IMR-90 (cell line): ENCODE measurements at regions not wholly inside any gene's neighbourhood (a gene's known extent, or its start where the extent isn't known, plus 50 kb on each side); places are given as distances from the start of the nearest gene placed in this dataset.

ENCODE experiments used
- ATAC-seq: fragments of 200-7000 bp; cut with Tn5 transposase; 2 replicates; pipeline ENCODE4 v1.9.1; 2020; ENCODE audit warnings: low read depth, mild to moderate bottlenecking, moderate library complexity
- BruUV-seq: library from RNA; stranded (reverse); fragments of 400-500 nt; replicated peaks from 2 replicates; lab custom pipeline; 2021; lab: Mats Ljungman, UMichigan
- CTCF ChIA-PET: fragments of 300-600 bp; formaldehyde crosslinking; extraction: SDS; loops from one replicate; lab custom pipeline; 2021; ENCODE audit warnings: antibody characterized with exemption; lab: Yijun Ruan, JAX
- POLR2A ChIA-PET: fragments of 300-600 bp; sonication (Branson Sonifier 250); formaldehyde crosslinking; loops from one replicate; lab custom pipeline; 2022; ENCODE audit warnings: antibody characterized with exemption; ENCODE audit not compliant: unreplicated experiment; lab: Charles Lee
- DNase-seq: peaks from one replicate; pipeline ENCODE4 v3.0.0; 2013
- H2AFZ ChIP-seq: replicated peaks from 2 replicates; pipeline ENCODE3; 2013; ENCODE audit warnings: low read length, mild to moderate bottlenecking; ENCODE audit not compliant: poor library complexity
- H2AK5ac ChIP-seq: 2 replicates; pipeline ENCODE4 v1.6.1; 2013; ENCODE audit warnings: low read depth, low read length, inconsistent platforms
- H2AK9ac ChIP-seq: replicated peaks from 2 replicates; pipeline ENCODE3; 2013; ENCODE audit warnings: mild to moderate bottlenecking, low read depth, low read length, moderate library complexity; ENCODE audit not compliant: poor library complexity
- H2BK120ac ChIP-seq: 2 replicates; pipeline ENCODE4 v1.6.1; 2013; ENCODE audit warnings: low read depth, low read length, inconsistent platforms
- H2BK15ac ChIP-seq: 3 replicates; pipeline ENCODE4 v1.6.1; 2013; ENCODE audit warnings: low read depth, low read length, inconsistent platforms
- H2BK20ac ChIP-seq: 2 replicates; pipeline ENCODE4 v1.6.1; 2013; ENCODE audit warnings: low read depth, mild to moderate bottlenecking, inconsistent platforms, low read length, moderate library complexity
- H2BK5ac ChIP-seq: 2 replicates; pipeline ENCODE4 v1.6.1; 2013; ENCODE audit warnings: mild to moderate bottlenecking, low read depth, low read length, inconsistent platforms; ENCODE audit not compliant: poor library complexity, severe bottlenecking
- H3K14ac ChIP-seq: replicated peaks from 2 replicates; pipeline ENCODE4 v1.6.1; 2013; ENCODE audit warnings: low read depth, low read length, inconsistent platforms
- H3K18ac ChIP-seq: 2 replicates; pipeline ENCODE4 v1.6.1; 2013; ENCODE audit warnings: low read depth, low read length, control low read depth
- H3K23ac ChIP-seq: 2 replicates; pipeline ENCODE4 v1.6.1; 2013; ENCODE audit warnings: low read depth, low read length, inconsistent platforms
- H3K27ac ChIP-seq: 2 replicates; pipeline ENCODE4 v1.5.1; 2013; ENCODE audit warnings: mild to moderate bottlenecking, control low read depth, low read length; ENCODE audit not compliant: insufficient read depth
- H3K27me3 ChIP-seq: 2 replicates; pipeline ENCODE4 v1.6.1; 2013; ENCODE audit warnings: low read length; ENCODE audit not compliant: control insufficient read depth, insufficient read depth
- H3K36me3 ChIP-seq: 2 replicates; pipeline ENCODE4 v1.6.1; 2013; ENCODE audit warnings: low read length, mixed read lengths; ENCODE audit not compliant: control insufficient read depth, insufficient read depth
- H3K4ac ChIP-seq: 2 replicates; pipeline ENCODE4 v1.6.1; 2013; ENCODE audit warnings: low read depth, low read length, inconsistent platforms
- H3K4me1 ChIP-seq: 2 replicates; pipeline ENCODE4 v1.6.1; 2013; ENCODE audit warnings: low read length, mixed read lengths; ENCODE audit not compliant: control insufficient read depth, insufficient read depth
- H3K4me2 ChIP-seq: 2 replicates; pipeline ENCODE4 v1.6.1; 2013; ENCODE audit warnings: low read depth, mild to moderate bottlenecking, control low read depth, low read length, moderate library complexity
- H3K4me3 ChIP-seq: 2 replicates; pipeline ENCODE4 v1.5.1; 2013; ENCODE audit warnings: low read depth, mild to moderate bottlenecking, control low read depth, low read length, moderate library complexity; ENCODE audit not compliant: insufficient read depth
- H3K56ac ChIP-seq: 2 replicates; pipeline ENCODE4 v1.6.1; 2013; ENCODE audit warnings: low read length, inconsistent platforms; ENCODE audit not compliant: insufficient read depth; ENCODE audit errors: extremely low read depth
- H3K79me1 ChIP-seq, 2 experiments: 2 replicates each; pipeline ENCODE4 v1.6.1; 2013; ENCODE audit warnings: low read length in 2 of 2, inconsistent platforms in 1 of 2, low read depth in 1 of 2
- H3K9ac ChIP-seq: 2 replicates; pipeline ENCODE4 v1.6.1; 2013; ENCODE audit warnings: low read depth, low read length, control low read depth
- H3K9me1 ChIP-seq: 2 replicates; pipeline ENCODE4 v1.6.1; 2013; ENCODE audit warnings: low read length, inconsistent platforms; ENCODE audit not compliant: insufficient read depth
- H3K9me3 ChIP-seq: 2 replicates; pipeline ENCODE4 v1.6.1; 2013; ENCODE audit warnings: low read length; ENCODE audit not compliant: control insufficient read depth, insufficient read depth
- H4K20me1 ChIP-seq: 2 replicates; pipeline ENCODE4 v1.6.1; 2013; ENCODE audit warnings: low read length, inconsistent platforms; ENCODE audit not compliant: insufficient read depth
- H4K5ac ChIP-seq: 2 replicates; pipeline ENCODE4 v1.6.1; 2013; ENCODE audit warnings: mild to moderate bottlenecking, low read depth, low read length, control low read depth
- H4K8ac ChIP-seq, 2 experiments: 2 replicates each; pipeline ENCODE4 v1.6.1; 2013; ENCODE audit warnings: low read depth in 2 of 2, low read length in 2 of 2, control low read depth in 1 of 2, inconsistent platforms in 1 of 2
- H4K91ac ChIP-seq: 2 replicates; pipeline ENCODE4 v1.6.1; 2013; ENCODE audit warnings: low read depth, low read length, inconsistent platforms; ENCODE audit not compliant: insufficient read depth
- BHLHE40 ChIP-seq: fragments of 150-350 bp; IDR thresholded peaks from 2 replicates; pipeline ENCODE4 v1.6.1; 2016; ENCODE audit warnings: mild to moderate bottlenecking, low read depth, low read length
- CEBPB ChIP-seq: IDR thresholded peaks from 2 replicates; pipeline ENCODE4 v1.6.1; 2012; ENCODE audit warnings: low read depth, low read length, improper control_type of control experiment
- CHD1 ChIP-seq: IDR thresholded peaks from 2 replicates; pipeline ENCODE4 v1.6.1; 2012; ENCODE audit warnings: low read depth, low read length, improper control_type of control experiment
- FOS ChIP-seq: fragments of 150-350 bp; IDR thresholded peaks from 2 replicates; pipeline ENCODE4 v1.6.1; 2016; ENCODE audit warnings: low read depth, low read length
- MAFK ChIP-seq: IDR thresholded peaks from 2 replicates; pipeline ENCODE4 v1.6.1; 2012; ENCODE audit warnings: low read depth, low read length, improper control_type of control experiment
- MAZ ChIP-seq: IDR thresholded peaks from 2 replicates; pipeline ENCODE4 v1.6.1; 2012; ENCODE audit warnings: low read depth, mild to moderate bottlenecking, low read length, improper control_type of control experiment, moderate library complexity, borderline replicate concordance
- POLR2A ChIP-seq: IDR thresholded peaks from 2 replicates; pipeline ENCODE4 v1.6.1; 2012; ENCODE audit warnings: mild to moderate bottlenecking, low read depth, low read length
- RAD21 ChIP-seq: IDR thresholded peaks from 2 replicates; pipeline ENCODE4 v1.6.1; 2012; ENCODE audit warnings: low read length, improper control_type of control experiment
- RFX5 ChIP-seq: IDR thresholded peaks from 2 replicates; pipeline ENCODE4 v1.8.0; 2012; ENCODE audit warnings: low read depth, mild to moderate bottlenecking, low read length, moderate library complexity
- SMC3 ChIP-seq: fragments of 150-350 bp; IDR thresholded peaks from 2 replicates; pipeline ENCODE4 v1.6.1; 2016; ENCODE audit warnings: low read depth, mild to moderate bottlenecking, antibody characterized with exemption, low read length, moderate library complexity
- dilution Hi-C: fragments of 300-500 bp; cut with HindIII; formaldehyde crosslinking; loops from one replicate; pipeline ENCODE4 v1.14.3; 2018; ENCODE audit warnings: low sequenced_read_pairs; ENCODE audit not compliant: unreplicated experiment
- in situ Hi-C: fragments of 300-500 bp; cut with MboI; formaldehyde crosslinking; loops from 3 replicates; pipeline ENCODE4 v1.14.3; 2019; ENCODE audit warnings: low sequenced_read_pairs, inconsistent platforms, mixed read lengths
- intact Hi-C: fragments of 100-400 bp; cut with micrococcal nuclease; formaldehyde crosslinking; loops from 2 replicates; pipeline ENCODE4 v1.10.0; 2022
- TF ChIP-seq, protein P1 (sequence below): conservative IDR thresholded peaks from 2 replicates; pipeline ENCODE4 v1.5.1; 2012; ENCODE audit warnings: mild to moderate bottlenecking, low read depth, low read length, improper control_type of control experiment

DNA sequence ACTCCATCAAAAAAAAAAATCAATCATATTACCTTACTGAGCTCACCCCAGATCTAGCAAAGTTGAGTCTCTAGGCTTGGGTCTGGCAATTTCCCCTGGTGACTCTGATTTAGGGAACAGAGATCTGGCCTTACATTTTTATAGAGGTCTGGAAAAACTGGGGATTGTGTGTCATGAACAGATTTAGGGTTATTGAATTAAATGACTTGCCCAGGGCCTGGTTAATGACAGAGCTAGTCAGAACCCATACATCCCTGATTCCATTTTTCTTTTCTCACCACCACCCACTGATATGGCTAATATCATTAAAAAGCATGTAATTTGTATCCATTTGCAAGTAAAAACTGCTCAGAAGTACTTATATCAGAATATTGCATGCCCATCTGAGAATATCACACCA is 163.4 kb upstream of the OGFRL1 start:
- Histone ChIP-seq H3K56ac (no peak overlapping the region), H2BK15ac (no peak overlapping the region), H3K79me1 (no peaks in the 10 kb centered on the region), H4K91ac (no peak overlapping the region), H2BK20ac (no peak overlapping the region), H3K27ac (no peak overlapping the region), H4K20me1 (no peaks in the 10 kb centered on the region), H2BK120ac (no peak overlapping the region), H2AK9ac (no peak overlapping the region), H3K9me1 (no peaks in the 10 kb centered on the region), H2AK5ac (no peak overlapping the region), H2AFZ (no peak overlapping the region), H3K4ac (no peak overlapping the region), H3K4me3 (no peak overlapping the region), H4K8ac (no peak overlapping the region), H3K27me3 (no peaks in the 10 kb centered on the region), H3K14ac (no peak overlapping the region), H3K36me3 (no peaks in the 10 kb centered on the region), H3K4me1 (no peaks in the 10 kb centered on the region), H3K18ac (no peak overlapping the region), H3K9me3 (no peaks in the 10 kb centered on the region), H3K9ac (no peak overlapping the region), H4K5ac (no peak overlapping the region), H3K23ac (no peak overlapping the region), H2BK5ac (no peak overlapping the region), H3K4me2 (no peak overlapping the region)
- in situ Hi-C loops, result no loop called here
- no peak for TF ChIP-seq BHLHE40
- TF ChIP-seq POLR2A, result no peak
- no peak for TF ChIP-seq MAFK
- TF ChIP-seq, protein P1, sequence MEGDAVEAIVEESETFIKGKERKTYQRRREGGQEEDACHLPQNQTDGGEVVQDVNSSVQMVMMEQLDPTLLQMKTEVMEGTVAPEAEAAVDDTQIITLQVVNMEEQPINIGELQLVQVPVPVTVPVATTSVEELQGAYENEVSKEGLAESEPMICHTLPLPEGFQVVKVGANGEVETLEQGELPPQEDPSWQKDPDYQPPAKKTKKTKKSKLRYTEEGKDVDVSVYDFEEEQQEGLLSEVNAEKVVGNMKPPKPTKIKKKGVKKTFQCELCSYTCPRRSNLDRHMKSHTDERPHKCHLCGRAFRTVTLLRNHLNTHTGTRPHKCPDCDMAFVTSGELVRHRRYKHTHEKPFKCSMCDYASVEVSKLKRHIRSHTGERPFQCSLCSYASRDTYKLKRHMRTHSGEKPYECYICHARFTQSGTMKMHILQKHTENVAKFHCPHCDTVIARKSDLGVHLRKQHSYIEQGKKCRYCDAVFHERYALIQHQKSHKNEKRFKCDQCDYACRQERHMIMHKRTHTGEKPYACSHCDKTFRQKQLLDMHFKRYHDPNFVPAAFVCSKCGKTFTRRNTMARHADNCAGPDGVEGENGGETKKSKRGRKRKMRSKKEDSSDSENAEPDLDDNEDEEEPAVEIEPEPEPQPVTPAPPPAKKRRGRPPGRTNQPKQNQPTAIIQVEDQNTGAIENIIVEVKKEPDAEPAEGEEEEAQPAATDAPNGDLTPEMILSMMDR, result no peak
- no peak for TF ChIP-seq CHD1
- no peak for TF ChIP-seq RFX5
- TF ChIP-seq SMC3, result no peak
- no peak for TF ChIP-seq CEBPB
- no peak for TF ChIP-seq RAD21
- no peak for TF ChIP-seq FOS
- TF ChIP-seq MAZ, result no peak
- no peak for DNase-seq
- CTCF ChIA-PET, result interaction anchor here (0.7 kb wide), 1 partner anchor 470 kb away, joined by 3 read pairs; no protein-coding TSS in a partner anchor
- dilution Hi-C loops, result no loop called here
- ATAC-seq, result no peak
- intact Hi-C loops, result no loop called here
- BruUV-seq, result no TSS peak
- POLR2A ChIA-PET, result no interaction called here
